GM04504 (cell line): ENCODE measurements at regions not wholly inside any gene's neighbourhood (a gene's known extent, or its start where the extent isn't known, plus 50 kb on each side); places are given as distances from the start of the nearest gene placed in this dataset.
A peak's percentile ranks its signal among the peaks of the same experiment; 100 is the strongest.

Experiments
- DNase-seq: peaks from one replicate; pipeline ENCODE4 v3.0.0-alpha.2; 2012; ENCODE audit warnings: low read depth

DNA sequence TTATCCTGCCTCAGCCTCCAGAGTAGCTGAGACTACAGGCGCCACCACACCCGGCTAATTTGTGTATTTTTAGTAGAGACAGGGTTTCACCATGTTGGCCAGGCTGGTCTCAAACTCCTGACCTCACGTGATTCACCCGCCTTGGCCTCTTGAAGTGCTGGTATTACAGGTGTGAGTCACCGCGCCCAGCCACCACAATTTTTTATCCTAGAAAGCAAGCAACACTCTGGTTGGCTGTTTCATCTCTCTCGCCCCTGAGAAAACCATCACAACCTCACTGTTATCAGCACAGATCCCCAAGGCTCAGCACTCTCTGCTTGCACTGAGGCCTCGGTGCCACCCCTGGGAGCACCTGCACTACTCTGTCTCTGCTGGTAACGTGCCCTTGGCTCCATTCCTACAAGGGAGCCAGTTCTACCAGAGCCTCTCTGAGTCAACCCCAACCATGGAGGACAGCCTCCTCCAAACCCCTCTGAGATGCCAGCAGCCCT, 134.8 kb upstream of the AGAP1 start:
- DNase-seq: no peak

DNA sequence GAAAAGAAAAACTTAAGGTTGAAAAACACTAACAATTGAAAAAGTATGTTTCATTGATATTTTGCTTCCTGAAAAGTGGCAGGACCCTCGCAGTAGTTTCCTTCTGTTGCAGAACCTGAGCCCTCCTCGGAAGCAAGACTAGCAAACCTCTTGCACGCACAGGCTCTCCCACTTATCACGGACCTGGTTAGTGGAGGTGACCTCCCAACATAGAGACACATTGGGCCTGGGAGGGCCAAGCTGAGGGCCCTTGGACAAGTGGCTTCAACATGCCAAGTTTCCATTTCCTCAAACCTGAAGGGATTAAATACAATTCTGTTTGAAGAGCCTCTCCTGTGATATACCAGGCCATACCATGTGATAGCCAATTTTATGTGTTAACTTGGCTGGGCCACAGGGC, 133.4 kb upstream of the AGAP1 start:
- no peak for DNase-seq

DNA sequence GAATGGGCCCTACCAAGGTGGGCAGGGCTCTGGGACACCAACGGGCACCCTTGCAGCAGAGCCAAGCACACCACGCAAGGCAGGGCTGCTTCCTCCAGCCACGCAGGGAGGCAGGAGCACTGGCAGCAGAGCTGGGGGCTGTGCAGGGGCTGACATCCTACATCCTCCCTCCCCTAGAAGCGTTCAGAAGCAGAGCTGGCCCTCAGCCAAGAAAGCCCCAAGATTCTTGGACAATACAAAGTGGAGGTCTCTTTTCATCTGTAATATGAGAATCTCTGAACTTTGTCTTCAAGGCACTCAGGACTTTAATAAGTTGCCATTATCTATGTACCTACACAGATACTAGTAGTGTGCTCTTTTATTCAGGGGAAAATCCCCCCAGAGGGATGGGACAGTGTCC, 128.1 kb upstream of the AGAP1 start:
- no peak for DNase-seq

DNA sequence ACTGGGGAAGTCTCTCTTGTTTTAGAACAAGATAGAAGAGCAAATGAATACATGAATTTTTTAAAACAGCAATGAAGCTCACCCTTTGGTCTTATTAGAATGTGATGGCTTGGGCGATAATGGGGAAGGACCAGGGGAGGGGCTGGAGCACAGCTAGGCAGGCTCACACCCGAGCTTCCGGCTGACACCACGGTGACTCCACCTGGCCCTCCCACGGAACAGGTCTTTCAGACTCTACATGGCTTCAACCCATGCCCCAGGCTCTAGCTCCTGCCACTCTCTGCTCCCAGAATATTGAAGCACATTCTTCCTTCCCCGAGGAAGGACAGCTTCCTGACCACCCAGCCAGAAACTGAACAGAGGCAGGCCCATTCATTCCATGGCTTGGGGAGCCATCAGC, 127.5 kb upstream of the AGAP1 start:
- no peak for DNase-seq

DNA sequence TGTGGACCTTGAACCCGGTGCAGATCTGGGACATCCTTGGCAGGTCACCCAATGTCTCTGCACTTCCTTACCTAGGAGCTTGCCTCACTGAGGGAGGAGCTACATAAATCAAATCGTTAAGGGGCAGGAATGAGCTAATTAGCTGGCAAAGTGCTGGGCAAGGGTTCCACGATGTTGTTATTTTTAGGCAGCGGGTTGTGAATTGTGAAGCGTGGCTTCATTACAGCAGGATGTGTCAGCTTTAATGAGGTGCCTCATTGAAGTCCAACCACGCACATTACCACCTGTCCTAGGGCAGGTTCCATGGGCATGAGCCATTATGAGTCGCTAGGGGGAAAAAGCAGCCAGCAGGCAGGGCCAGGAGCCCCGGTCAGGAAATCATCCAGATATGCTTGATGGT, 127.0 kb upstream of the AGAP1 start:
- DNase-seq: no peak

DNA sequence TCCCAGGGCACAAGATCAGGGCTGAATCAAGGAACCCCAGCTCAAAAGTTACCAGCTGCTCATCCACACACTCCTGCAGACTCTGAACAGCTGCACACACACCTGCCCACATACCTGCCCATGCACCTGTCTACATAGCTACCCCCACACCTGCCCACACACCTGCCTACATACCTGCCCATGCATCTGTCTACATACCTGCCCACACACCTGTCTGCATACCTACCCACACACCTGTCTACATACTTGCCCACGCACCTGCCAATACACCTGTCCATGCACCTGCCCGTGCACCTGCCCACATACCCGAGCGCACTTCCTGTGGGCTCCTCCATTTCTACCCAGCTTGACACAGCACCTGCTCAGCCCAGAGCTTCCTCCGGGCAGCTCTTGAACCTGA, 122.8 kb upstream of the AGAP1 start:
- no peak for DNase-seq

DNA sequence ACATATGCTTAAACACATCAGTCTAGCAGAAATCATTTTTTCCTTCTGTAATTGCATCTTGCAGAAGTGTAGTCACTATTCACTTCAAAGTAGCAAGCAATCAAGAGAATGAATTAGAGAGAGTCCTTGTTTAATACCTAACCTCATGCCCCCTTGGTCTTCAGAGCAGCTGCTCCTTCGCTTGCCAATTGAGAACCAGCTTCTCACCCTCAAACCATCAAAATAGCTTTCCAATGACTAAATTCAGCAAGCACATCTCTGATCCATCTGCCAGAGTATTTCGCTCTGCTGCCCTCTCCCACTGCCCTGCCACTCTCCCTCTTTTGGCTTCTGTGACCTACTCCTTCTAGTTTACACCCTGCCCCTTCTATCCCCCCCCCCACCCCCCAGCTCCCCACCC, 120.7 kb upstream of the AGAP1 start:
- DNase-seq: no peak

DNA sequence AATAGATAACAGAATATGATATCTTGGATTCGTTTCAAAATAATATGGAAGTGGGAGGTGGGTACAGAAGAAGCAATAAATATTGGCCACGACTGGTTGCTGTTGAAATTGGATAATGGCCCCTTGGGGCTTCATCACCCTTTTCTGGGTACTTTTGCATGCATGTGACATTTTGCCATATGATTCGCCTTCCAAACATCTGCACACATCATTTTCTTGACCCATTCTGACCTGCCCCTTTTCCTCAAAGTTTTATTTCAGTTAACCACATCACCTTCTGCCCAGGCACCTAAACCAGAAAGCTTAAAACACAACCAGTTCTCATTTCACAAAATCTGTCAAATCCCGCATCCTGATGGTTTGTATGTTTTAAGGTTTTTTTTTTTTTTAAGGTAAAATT, 116.7 kb upstream of the AGAP1 start:
- DNase-seq: no peak

DNA sequence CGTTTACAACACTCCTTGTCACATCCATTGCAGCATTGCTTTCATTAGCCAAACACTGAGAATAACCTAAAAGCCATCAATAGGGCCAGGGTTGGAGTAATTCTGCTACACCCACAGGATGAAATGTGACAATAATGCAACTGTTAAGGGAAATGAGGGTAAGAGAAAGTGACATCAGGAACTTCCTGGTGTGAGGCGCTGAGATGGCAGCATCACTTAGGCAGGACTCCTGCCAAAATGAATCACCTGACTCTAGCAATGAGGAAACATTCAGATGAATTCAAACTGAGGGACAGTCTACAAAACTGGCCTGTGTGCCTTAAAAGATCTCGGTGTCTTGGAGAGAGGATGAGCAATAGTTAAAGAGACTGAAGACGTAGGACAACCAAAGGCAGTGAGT, 115.6 kb upstream of the AGAP1 start:
- peak; percentile 7 for DNase-seq

DNA sequence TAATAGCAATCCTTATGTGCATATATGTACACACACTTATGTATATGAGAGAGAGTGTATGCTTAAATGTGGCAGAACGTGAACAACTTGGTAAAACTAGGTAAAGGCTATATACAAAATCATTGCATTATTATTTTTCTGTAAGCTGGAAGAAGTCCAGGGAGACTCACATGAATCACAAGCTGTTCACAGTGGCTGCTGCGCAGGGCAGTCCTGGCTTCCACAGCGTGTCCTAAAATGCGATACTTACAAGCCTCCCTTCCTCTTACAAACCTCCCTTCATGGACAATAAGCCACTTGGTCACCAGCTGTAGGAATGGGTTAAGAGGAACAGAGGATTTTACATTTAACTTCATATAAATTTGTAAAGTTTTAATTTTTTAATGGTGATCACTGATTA, 114.9 kb upstream of the AGAP1 start:
- DNase-seq: no peak

DNA sequence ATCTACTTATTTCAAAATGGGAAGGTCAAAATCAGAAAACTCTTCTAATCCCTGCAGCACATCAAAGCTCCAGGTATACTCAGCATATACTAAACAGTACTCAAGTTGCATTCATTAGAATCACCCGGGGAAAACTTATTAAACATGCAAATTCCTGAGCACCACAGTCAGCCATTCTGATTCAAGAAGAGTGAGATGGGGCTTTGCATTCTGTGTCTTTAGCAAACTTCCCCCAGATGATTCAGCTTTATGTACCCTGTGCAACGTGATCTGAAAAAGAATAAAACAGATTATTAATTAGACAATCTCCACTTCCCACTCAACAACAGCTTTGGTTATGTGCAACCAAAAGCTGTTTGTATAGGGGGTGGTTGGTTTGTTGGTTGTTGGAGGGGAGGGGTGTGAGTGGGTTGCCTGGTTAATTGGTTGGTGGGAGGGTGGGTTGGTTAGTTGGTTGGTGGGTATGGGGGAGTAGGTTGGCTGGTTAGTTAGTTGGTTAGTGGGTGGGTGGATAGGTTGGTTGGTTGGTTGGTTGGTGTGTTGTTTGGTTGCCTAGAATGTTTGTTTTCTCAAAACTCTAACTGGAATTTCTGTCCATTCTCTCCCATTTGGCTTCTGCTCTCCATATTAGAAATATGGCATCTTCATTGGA, 112.5 kb upstream of the AGAP1 start:
- DNase-seq: no peak

DNA sequence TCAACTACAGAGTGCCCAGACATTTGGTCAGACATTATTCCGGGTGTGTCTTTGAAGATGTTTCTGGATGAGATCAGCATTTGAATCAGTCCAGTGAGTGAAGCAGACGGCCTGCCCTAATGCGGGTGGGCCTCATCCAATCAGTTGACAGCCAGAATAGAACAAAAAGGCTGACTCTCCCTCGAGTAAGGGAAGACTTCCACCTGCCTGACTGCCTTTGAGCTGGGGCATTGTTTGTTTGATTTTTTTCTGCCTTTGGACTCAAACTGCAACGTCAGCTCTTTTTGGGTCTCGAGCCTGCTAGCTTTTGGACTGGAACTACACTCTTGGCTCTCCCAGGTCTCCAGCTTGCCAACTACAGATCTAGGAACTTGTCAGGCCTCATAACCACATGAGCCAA, 111.7 kb upstream of the AGAP1 start:
- DNase-seq: no peak

DNA sequence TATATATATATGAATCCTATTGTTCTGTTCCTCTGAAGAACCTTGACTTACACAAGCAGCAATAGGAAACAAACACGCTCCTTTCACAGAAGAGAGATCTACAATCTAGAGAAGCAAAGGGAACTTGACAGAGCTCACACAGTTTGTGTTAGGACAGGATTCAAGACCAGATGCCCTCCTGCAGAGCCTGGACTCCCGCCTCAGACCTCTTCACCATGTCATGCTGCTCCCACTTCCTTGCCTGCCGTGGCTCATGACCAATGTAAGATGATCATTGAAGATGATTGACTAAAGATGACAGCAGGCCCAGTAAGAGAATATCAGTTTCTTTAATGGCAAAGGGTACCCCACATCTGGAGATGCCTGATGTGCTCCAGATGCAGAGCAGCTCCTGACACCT, 111.2 kb upstream of the AGAP1 start:
- DNase-seq: no peak

DNA sequence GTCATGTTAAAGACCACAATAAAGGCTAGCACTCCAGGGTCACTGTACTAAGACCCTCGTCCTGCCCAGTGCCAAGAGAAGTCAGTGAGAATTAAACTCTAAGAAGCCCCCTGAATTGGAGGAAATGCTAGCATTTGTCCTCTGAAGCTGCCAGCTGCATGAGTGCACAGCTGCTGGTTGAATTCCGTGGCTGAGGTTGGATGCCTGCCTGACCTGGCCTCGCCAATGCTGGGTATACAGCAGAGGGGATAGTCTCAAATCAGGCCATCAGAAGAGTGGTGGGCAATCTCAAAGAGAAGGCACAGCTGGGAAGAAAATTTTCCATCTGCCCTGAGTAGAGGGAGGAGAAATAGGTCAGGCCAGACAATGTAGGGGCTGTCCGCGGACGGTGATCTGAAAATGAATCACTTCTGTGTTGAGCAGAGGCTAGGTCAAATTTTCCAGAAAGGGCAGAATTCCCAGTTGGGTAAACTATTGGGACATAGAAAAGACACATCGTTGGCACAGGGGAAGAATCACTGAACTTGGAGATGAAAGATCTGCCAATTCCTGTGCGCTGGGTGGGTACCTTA, 110.5 kb upstream of the AGAP1 start:
- DNase-seq: no peak

DNA sequence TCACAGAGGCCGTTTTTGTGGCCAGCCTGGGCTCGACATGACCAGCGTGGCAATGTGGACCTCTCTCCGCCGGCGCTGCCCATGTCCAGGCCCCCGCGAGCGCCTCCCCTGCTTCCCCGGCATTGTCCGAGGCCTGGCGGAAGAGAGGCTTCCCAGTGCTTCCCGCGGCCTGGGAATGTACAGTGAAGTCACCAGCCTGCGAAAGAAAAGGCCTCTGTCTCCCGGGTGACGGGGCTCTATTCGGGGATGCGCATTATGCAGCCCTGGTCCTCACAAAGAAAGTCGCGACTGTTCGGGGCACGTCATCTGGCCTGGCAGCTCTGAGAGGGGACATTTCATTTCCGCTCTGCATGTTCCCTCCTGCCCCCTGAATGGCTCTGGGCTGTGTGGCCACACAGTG, 109.2 kb upstream of the AGAP1 start:
- no peak for DNase-seq

DNA sequence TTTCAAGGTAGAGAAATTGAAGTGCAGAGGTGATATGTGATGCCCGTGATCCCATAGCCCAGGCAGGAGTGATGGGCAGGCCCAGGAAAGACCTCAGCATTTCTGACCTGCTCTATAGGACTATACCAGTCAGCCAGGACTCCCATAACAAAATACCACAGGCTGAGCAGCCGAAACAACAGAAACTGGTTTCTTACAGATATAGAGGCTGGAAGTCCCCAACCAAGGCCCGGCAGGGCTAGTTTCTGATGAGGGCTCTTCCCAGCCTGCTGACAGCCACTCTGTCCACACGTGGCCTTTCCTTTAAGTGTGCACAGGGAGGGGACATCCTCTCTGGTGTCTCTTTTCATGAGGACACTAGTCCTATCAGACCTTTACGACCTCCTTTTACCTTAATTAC, 104.2 kb upstream of the AGAP1 start:
- DNase-seq: no peak

DNA sequence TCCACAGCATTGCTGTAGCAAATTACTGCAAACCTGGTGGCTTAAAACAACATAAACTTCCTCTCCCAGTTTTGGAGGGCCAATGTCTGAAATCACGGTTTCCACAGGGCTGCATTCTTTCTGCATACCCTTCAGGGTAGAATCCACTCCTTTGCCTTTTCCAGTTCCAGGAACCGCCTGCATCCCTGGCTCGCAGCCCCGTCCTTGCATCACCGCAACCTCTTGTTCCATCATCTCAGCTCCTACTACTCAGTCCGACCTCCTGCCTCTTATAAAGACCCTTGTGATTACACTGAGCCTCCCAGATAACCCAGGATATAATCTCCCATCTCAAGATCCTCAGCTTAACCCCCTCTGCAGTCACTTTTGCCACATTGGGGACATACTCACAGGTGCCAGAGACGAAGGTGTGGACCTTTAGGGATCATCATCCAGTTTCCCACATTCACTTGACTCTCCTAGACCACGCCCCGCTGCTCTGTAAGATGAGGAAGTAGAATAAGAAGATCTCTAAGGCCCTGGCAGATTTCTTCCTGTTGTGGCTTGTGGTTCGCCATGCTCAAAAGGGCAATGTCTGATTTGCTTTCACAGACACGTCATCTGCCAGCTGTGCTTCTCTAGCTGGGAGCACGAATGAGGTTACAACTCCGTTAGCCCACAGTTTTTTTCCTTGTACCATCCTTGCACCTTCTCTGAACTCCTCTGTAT, 103.6 kb upstream of the AGAP1 start:
- DNase-seq: no peak

DNA sequence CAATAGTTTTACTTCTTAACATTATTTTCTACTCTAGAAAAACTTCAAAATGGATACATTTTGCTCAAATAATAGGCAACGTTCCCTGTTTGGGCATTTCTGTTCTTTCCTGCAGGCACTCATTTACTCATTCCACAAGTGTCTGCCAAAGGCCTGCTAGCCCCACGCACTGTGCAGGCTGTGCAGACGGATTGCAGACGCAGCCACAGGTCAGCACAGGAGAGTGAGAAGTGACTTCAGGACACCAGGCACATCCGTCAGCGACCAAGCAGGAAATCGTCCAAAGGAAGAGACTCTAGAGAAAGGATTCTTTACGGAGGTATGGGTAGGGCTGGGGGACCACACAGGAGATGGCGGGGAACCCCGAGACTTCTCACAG, 103.0 kb upstream of the AGAP1 start:
- DNase-seq: no peak

DNA sequence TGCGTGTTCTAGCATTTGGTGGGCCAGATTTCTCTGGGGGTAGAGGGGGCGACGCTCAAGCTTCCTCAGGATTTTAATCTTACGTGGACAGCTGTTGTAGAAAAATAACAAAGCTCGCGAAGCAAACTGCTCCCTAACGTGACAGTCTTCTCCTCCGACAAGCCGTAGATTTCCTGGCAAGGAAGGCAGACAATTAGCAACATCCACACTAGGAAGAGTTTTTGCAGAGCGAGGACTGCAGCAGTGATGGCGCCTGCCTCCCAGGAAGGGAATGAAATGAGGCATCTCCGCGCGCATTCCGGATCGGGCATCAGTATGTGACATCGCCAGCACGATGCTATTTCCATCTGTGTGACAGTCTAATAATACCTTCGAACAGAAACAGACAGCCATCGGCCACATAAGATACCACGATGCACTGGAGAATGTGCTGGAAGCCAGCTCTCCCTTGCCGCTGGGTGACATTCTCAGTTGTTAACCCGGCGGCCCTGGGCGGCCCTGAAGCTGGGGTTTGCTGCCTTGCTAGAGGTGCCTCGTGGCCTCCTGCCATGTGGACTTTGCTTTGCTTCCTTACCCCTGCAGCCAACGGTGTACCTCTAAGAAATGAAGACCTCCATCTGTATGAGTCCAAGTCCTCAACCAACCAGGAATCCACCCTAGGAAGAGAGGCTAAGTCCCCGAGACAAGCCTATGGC, 101.8 kb upstream of the AGAP1 start:
- DNase-seq: no peak

DNA sequence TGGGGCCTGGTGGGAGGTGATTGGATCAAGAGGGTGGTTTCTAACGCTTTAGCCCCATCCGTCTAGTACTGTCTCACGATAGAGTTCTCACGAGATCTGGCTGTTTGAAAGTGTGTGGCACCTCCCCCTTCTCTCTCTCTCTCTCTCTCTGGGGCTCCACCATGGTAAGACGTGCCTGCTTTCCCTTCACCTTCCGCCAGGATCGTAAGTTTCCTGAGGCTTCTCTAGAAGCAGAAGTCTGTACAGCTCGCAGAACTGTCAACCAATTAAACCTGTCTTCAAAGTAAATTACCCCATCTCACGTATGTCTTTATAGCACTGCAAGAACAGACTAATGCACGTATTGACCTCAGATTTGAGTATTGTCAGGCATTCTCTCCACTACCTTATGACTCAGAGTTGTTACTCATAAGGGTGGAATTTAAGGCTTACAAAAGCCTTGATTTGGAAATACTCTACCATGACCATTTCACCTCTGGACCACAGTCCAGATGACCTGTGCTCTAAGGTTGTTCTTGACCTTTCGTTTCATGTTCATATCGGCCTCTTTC, 99.5 kb upstream of the AGAP1 start:
- DNase-seq: peak; percentile 38

DNA sequence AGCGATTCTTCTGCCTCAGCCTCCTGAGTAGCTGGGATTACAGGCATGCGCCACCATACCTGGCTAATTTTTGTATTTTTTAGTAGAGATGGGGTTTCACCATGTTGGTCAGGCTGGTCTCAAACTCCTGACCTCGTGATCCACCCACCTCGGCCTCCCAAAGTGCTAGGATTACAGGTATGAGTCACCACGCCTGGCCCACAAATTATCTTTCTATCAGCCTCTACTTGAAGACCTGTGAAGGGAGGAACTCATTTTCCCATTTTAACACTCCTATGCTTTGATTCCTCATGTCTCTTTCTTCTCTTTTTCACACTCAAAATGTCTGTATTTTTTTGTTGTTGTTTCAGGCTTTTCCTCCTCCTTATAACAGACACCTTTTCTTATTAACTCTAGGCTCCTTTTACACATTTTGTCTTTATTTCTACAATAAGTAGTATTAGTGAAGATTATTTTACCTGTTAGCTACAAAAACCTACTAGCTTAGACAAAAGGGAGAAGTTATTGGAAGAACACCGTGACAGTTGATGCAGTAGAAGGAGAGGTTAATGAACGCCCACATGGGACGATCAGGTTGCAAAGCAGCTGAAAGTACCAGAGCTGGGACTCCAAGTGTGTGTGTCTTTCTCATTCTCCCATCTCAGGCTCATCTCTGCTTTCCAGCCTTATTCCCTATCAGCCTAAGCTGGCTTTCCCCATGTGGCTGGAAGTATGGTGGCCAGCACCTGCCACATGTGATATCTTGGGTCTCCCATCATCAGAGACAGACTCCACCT, 97.6 kb upstream of the AGAP1 start:
- no peak for DNase-seq

DNA sequence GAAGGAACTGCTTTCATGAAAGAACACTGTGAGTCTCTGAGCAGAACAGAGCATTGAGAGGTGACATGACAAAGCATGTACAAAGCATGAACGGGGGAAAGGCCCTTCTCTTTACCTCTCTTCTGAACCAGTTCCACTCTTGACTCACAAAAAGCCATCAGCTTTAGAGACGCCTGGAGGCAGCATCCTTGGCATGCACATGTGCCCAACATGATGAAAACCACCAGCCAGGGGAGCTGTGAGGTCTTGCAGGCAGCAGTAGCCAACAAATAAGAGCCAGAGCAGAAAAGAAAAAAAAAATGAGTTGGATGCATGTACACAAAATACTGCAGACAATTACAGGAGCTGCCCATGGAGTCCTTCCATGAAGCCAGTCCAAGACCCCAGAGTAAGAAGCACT, 95.5 kb upstream of the AGAP1 start:
- no peak for DNase-seq
